LoVo (cell line): ENCODE measurements at regions not wholly inside any gene's neighbourhood (a gene's known extent, or its start where the extent isn't known, plus 50 kb on each side); places are given as distances from the start of the nearest gene placed in this dataset.
"Not testable (repeated sequence)": the region's sequence is repeated elsewhere in the genome, so short reads cannot be mapped to it uniquely, and the experiment has no call there.

Experiments
- DNase-seq: peaks from one replicate; pipeline ENCODE4 v3.0.0-alpha.2; 2016; ENCODE audit warnings: low spot score

- no peak for DNase-seq
Measured at GRCh38 chrX:18102006-18102405, 118.7 kb downstream of the BEND2 start.

- DNase-seq, result no peak
Measured at GRCh38 chrX:18101087-18101486, 119.6 kb downstream of the BEND2 start.

GRCh38 chrX:18099745-18100144, 120.9 kb downstream of the BEND2 start:
- DNase-seq, result no peak

GRCh38 chrX:18098763-18099162, 121.9 kb downstream of the BEND2 start:
- no peak for DNase-seq

- no peak for DNase-seq
Measured at GRCh38 chrX:18076434-18076833, 144.3 kb downstream of the BEND2 start.

- no peak for DNase-seq
Measured at GRCh38 chrX:18075603-18076002, 145.1 kb downstream of the BEND2 start.

GRCh38 chrX:18068045-18068444, 152.6 kb downstream of the BEND2 start:
- not testable (repeated sequence) for DNase-seq

GRCh38 chrX:18065956-18066355, 154.7 kb downstream of the BEND2 start:
- no peak for DNase-seq

GRCh38 chrX:18051690-18052089, 169.0 kb downstream of the BEND2 start:
- DNase-seq, result no peak

- no peak for DNase-seq
Measured at GRCh38 chrX:18047491-18047890, 173.2 kb downstream of the BEND2 start.

- DNase-seq, result no peak
Measured at GRCh38 chrX:18045436-18045835, 175.2 kb downstream of the BEND2 start.

- DNase-seq, result no peak
Measured at GRCh38 chrX:18042776-18043175, 177.9 kb downstream of the BEND2 start.

- no peak for DNase-seq
Measured at GRCh38 chrX:18041656-18042055, 179.0 kb downstream of the BEND2 start.

- DNase-seq, result no peak
Measured at GRCh38 chrX:18039023-18039422, 177.9 kb upstream of the RAI2 start.

GRCh38 chrX:18036394-18036793, 175.3 kb upstream of the RAI2 start:
- no peak for DNase-seq

GRCh38 chrX:18034945-18035344, 173.8 kb upstream of the RAI2 start:
- DNase-seq, result no peak

- no peak for DNase-seq
Measured at GRCh38 chrX:18034504-18034903, 173.4 kb upstream of the RAI2 start.

- DNase-seq, result no peak
Measured at GRCh38 chrX:18032486-18033221, 171.6 kb upstream of the RAI2 start.

GRCh38 chrX:18031726-18032375, 170.8 kb upstream of the RAI2 start:
- no peak for DNase-seq

GRCh38 chrX:18030656-18031055, 169.6 kb upstream of the RAI2 start:
- DNase-seq, result not testable (repeated sequence)

- no peak for DNase-seq
Measured at GRCh38 chrX:18026166-18026565, 165.1 kb upstream of the RAI2 start.

GRCh38 chrX:18017411-18017810, 156.3 kb upstream of the RAI2 start:
- DNase-seq, result no peak

GRCh38 chrX:18016941-18017340, 155.8 kb upstream of the RAI2 start:
- DNase-seq, result no peak

- DNase-seq, result no peak
Measured at GRCh38 chrX:18010253-18010652, 149.2 kb upstream of the RAI2 start.
